ENCODE measurements at regions not wholly inside any gene's neighbourhood (a gene's known extent, or its start where the extent isn't known, plus 50 kb on each side); places are given as distances from the start of the nearest gene placed in this dataset.

DNA sequence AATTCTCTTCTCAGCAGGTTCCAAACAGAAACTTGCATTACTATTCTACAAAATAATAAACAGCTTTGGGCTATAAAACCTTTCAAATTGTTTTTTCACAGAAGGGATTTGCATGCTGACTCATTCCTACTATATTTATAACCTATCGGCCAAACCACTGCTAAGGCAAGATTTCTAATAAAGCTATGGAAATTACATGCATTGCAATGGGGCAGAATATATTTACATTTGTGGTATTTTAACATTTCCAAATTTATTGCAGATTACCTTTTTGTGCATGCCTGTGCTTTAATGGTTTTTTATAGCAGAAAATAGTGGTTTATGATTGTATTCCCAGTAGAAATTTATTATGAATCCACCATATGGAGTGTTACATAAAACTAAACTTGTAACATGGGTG, 69.0 kb upstream of the NPVF start:
- WGBS, 2 donors, result 83 to 90% methylated on average over 1 of the region's 1 CpG
- Histone ChIP-seq H3K4me3 (no peak overlapping the region), H3K27me3 (no peaks in the 10 kb centered on the region), H3K36me3 (ENCODE audit: low read depth, missing control alignments) (no peaks in the 10 kb centered on the region), H3K4me1 (no peaks in the 10 kb centered on the region), H3K27ac (no peak overlapping the region), H3K9me3 (no peaks in the 10 kb centered on the region)
- DNase-seq, result no peak
- intact Hi-C loops (cut with DNase I; ENCODE audit: low total_unique reads), result no loop called here
- TF ChIP-seq, protein P1, sequence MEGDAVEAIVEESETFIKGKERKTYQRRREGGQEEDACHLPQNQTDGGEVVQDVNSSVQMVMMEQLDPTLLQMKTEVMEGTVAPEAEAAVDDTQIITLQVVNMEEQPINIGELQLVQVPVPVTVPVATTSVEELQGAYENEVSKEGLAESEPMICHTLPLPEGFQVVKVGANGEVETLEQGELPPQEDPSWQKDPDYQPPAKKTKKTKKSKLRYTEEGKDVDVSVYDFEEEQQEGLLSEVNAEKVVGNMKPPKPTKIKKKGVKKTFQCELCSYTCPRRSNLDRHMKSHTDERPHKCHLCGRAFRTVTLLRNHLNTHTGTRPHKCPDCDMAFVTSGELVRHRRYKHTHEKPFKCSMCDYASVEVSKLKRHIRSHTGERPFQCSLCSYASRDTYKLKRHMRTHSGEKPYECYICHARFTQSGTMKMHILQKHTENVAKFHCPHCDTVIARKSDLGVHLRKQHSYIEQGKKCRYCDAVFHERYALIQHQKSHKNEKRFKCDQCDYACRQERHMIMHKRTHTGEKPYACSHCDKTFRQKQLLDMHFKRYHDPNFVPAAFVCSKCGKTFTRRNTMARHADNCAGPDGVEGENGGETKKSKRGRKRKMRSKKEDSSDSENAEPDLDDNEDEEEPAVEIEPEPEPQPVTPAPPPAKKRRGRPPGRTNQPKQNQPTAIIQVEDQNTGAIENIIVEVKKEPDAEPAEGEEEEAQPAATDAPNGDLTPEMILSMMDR (IDR thresholded peaks at IDR 0.05), result no peak
- no peak for TF ChIP-seq POLR2A (IDR thresholded peaks at IDR 0.05)

DNA sequence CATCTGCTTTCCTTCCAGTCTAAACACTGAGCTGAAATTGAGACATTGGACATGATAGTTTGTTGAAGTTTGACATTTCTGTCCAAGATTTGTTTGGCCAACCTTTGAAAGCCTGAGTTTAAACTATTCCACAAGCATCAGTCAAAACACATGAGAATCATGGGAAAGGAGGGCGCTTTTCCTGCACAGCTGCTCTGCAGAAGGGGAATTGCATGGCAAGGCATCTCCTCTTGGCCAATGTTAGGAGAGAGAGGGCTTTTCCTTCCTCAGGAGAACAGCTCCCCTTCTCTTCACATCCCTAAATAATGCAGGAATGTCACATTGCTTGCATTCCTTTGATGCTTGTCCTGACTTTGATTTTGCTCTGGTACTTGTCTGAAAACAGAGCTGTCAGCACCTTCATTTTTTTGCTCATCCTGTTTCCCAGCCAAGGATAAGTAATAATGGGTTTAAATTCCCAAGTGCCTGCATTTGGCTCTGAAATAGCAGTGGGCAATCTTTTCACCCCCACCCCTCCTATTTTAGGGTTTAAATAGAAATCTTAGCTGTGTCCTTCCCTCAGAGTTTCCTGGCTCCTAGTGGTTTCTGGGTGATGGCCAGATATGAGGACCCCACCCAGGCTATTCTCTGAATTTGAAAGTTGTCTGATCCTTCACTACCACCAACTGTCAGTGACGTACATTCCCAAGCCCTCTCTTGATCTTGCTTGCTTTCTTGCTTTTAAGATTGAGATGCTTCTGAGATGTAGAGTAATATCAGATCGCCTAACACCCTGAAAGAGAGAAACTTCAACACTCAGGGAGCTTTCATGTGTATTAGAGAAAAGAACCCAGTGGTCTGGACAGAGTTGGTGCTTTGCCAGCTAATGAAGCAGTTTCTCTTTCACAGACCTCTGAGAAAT, 75.2 kb upstream of the NPVF start:
- Histone ChIP-seq H3K4me1 (no peaks in the 10 kb centered on the region), H3K9me3 (no peaks in the 10 kb centered on the region), H3K36me3 (ENCODE audit: low read depth, missing control alignments) (no peaks in the 10 kb centered on the region), H3K4me3 (no peak overlapping the region), H3K27me3 (no peaks in the 10 kb centered on the region), H3K27ac (no peak overlapping the region)
- TF ChIP-seq POLR2A (IDR thresholded peaks at IDR 0.05), result no peak
- TF ChIP-seq, protein P1 (IDR thresholded peaks at IDR 0.05), result no peak
- intact Hi-C loops (cut with DNase I; ENCODE audit: low total_unique reads), result no loop called here
- 51 to 60% methylated on average over 3 of the region's 3 CpGs for WGBS, 2 donors
- DNase-seq, result no peak

DNA sequence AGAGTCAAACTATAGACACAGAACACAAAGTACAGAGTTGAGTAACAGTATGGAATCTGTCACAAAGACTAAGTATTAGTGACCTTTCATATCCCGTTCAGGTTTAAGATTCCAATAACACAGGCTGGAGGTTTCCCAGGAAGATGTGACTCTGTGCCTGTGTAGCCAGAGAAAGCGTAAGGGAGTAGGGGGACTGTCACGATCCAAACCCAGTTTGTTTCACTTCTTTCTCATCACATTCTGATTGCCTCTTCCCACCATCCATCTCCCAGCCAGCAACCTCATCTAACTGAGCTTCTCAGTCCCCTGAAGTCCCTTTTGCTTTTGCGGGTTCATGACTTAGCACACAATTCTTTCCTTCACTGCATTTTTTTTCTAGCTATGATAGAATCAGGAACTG, 76.4 kb upstream of the NPVF start:
- Histone ChIP-seq H3K36me3 (ENCODE audit: low read depth, missing control alignments) (no peaks in the 10 kb centered on the region), H3K4me3 (no peak overlapping the region), H3K27ac (no peak overlapping the region), H3K4me1 (no peaks in the 10 kb centered on the region), H3K9me3 (no peaks in the 10 kb centered on the region), H3K27me3 (no peaks in the 10 kb centered on the region)
- TF ChIP-seq POLR2A (IDR thresholded peaks at IDR 0.05), result no peak
- DNase-seq, result no peak
- 73 to 74% methylated on average over 4 of the region's 4 CpGs for WGBS, 2 donors
- intact Hi-C loops (cut with DNase I; ENCODE audit: low total_unique reads), result no loop called here

DNA sequence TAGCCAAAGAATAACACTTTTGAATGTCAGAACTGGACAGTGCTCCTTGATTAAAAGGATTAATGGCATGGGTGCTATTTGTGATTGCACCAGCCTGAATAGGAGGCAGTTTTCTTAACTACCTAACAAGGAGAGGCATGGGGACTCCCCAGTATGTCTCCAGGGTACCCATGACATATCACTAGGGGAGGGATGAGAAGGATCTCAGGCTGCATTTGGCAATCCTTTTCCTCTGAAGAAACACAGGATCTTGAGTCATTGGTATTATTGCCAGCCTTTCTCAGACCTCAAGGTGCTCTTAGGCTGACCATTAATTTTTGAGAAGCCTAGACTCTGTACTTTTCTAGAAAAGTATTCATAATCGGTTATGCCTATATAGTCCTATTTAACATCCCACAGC, 77.5 kb upstream of the NPVF start:
- H3K9me3 ChIP-seq, result no peaks in the 10 kb centered on the region
- H3K4me1 ChIP-seq, result no peaks in the 10 kb centered on the region
- no peak overlapping the region for H3K4me3 ChIP-seq
- H3K27ac ChIP-seq, result no peak overlapping the region
- 85 to 91% methylated on average over 1 of the region's 1 CpG for WGBS, 2 donors
- H3K27me3 ChIP-seq, result no peaks in the 10 kb centered on the region
- no peak for TF ChIP-seq POLR2A (IDR thresholded peaks at IDR 0.05)
- TF ChIP-seq, protein P1 (IDR thresholded peaks at IDR 0.05), result no peak
- intact Hi-C loops (cut with DNase I; ENCODE audit: low total_unique reads), result no loop called here
- H3K36me3 ChIP-seq (ENCODE audit: low read depth, missing control alignments), result no peaks in the 10 kb centered on the region
- no peak for DNase-seq

DNA sequence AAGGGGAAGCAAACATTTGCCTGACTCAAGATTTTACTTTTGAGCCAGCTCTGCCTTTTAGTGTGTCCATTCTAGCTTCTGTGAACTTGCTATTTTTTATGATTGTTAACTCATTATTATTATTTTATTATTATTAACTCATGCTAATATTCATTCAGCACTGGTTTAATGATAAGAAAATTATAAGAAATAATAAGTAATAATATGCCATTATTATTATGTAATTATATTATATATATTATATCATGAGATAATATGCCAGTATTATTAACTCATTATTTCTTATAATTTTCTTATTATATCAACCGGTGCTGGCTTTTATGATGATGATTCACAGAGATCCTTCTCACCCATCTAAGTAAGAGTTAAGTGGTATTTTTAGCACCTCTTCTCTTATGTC, 79.3 kb upstream of the NPVF start:
- Histone ChIP-seq H3K4me1 (no peaks in the 10 kb centered on the region), H3K4me3 (no peak overlapping the region), H3K36me3 (ENCODE audit: low read depth, missing control alignments) (no peaks in the 10 kb centered on the region), H3K27me3 (no peaks in the 10 kb centered on the region), H3K9me3 (no peaks in the 10 kb centered on the region), H3K27ac (no peak overlapping the region)
- intact Hi-C loops (cut with DNase I; ENCODE audit: low total_unique reads), result no loop called here
- TF ChIP-seq POLR2A (IDR thresholded peaks at IDR 0.05), result no peak
- TF ChIP-seq, protein P1 (IDR thresholded peaks at IDR 0.05), result no peak
- no peak for DNase-seq
- WGBS, 2 donors, result 97 to 98% methylated on average over 1 of the region's 1 CpG

Measured in testis (tissue), 2 donors.